ENCODE measurements at regions not wholly inside any gene's neighbourhood (a gene's known extent, or its start where the extent isn't known, plus 50 kb on each side); places are given as distances from the start of the nearest gene placed in this dataset.

GRCh38 chr6:163725008-163725941 is 310.8 kb downstream of the QKI start:
- DNase-seq = no peak

GRCh38 chr6:163724196-163724595 is 309.7 kb downstream of the QKI start:
- DNase-seq = no peak

- DNase-seq = no peak
Measured at GRCh38 chr6:163723759-163724158, 309.2 kb downstream of the QKI start.

GRCh38 chr6:163721922-163722692 is 307.6 kb downstream of the QKI start:
- DNase-seq = no peak

GRCh38 chr6:163721435-163721834 is 306.9 kb downstream of the QKI start:
- DNase-seq = no peak

GRCh38 chr6:163720460-163721235 is 306.1 kb downstream of the QKI start:
- no peak for DNase-seq

- DNase-seq = no peak
Measured at GRCh38 chr6:163720005-163720404, 305.5 kb downstream of the QKI start.

- no peak for DNase-seq
Measured at GRCh38 chr6:163719028-163719742, 304.7 kb downstream of the QKI start.

GRCh38 chr6:163718537-163718936 is 304.0 kb downstream of the QKI start:
- no peak for DNase-seq

GRCh38 chr6:163717106-163717764 is 302.7 kb downstream of the QKI start:
- DNase-seq = no peak

- DNase-seq = no peak
Measured at GRCh38 chr6:163716690-163717089, 302.2 kb downstream of the QKI start.

GRCh38 chr6:163715846-163716245 is 301.3 kb downstream of the QKI start:
- DNase-seq = no peak

- DNase-seq = no peak
Measured at GRCh38 chr6:163714179-163714578, 299.7 kb downstream of the QKI start.

- DNase-seq = no peak
Measured at GRCh38 chr6:163712981-163713380, 298.5 kb downstream of the QKI start.

- DNase-seq = no peak
Measured at GRCh38 chr6:163712566-163712961, 298.0 kb downstream of the QKI start.

GRCh38 chr6:163711615-163712565 is 297.4 kb downstream of the QKI start:
- no peak for DNase-seq

- DNase-seq = no peak
Measured at GRCh38 chr6:163710532-163711470, 296.3 kb downstream of the QKI start.

- DNase-seq = no peak
Measured at GRCh38 chr6:163709693-163710092, 295.2 kb downstream of the QKI start.

- no peak for DNase-seq
Measured at GRCh38 chr6:163709255-163709654, 294.7 kb downstream of the QKI start.

GRCh38 chr6:163708466-163708865 is 293.9 kb downstream of the QKI start:
- no peak for DNase-seq

Measured in activated CD8-positive, alpha-beta memory T cell treated with anti-CD3 and anti-CD28 coated beads for 24 hours (primary cell).